ENCODE measurements at regions not wholly inside any gene's neighbourhood (a gene's known extent, or its start where the extent isn't known, plus 50 kb on each side); places are given as distances from the start of the nearest gene placed in this dataset.

DNA sequence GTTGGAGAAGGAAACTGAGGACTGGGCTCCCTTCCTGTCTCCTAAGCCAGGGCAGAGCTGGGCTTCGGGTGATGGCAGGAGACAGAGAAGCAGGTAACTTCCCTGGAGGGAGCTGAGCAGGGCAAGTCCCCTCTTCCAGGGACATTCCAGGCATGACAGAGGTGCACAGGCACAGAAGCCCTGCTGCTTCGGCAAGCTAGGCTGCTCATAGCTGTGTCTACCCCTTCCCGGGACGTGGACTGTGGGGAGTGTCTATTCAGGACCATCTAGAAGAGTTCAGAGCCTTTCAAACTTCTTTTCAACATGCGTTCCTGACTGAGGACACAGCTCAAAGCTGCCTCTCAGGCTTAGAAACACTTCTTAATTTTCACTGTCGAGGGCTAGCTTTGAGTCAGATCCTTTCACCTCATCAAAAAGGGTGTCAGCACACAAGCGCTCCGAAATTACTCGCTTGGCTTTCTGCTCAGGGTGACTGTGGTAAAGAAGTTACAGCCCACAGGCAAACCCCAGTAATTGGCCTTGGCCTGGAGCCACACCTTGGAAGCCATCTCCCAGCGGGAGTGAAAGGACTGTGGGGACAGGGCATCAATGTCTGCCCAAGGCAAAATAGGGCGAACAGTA lies 63.7 kb upstream of the STEAP1B start:
- no peak for DNase-seq (ENCODE audit: low read depth in 2 of 2)

DNA sequence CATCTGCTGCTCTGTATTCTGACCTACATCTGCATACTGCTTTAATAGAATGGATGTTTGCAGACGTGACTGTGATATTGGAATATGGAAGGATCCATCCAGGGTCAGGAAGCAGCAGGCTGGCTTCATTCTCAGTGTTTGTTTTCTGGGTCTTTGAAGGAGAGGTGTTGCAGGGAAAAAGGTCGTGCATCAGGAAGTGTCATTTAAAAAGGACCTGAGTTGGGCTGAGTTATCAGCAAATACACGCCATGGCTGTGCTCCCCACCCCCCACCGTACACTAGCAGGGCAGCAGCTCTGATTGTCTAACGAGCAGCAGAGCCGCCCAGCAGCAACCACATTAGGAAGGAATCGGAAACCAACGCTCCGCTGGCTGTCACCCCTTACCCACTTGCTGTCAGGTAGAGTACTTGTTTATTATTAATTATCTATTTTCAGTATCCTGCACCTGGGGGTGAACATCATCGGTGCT lies 63.1 kb upstream of the STEAP1B start:
- DNase-seq (ENCODE audit: low read depth in 2 of 2): no peak

DNA sequence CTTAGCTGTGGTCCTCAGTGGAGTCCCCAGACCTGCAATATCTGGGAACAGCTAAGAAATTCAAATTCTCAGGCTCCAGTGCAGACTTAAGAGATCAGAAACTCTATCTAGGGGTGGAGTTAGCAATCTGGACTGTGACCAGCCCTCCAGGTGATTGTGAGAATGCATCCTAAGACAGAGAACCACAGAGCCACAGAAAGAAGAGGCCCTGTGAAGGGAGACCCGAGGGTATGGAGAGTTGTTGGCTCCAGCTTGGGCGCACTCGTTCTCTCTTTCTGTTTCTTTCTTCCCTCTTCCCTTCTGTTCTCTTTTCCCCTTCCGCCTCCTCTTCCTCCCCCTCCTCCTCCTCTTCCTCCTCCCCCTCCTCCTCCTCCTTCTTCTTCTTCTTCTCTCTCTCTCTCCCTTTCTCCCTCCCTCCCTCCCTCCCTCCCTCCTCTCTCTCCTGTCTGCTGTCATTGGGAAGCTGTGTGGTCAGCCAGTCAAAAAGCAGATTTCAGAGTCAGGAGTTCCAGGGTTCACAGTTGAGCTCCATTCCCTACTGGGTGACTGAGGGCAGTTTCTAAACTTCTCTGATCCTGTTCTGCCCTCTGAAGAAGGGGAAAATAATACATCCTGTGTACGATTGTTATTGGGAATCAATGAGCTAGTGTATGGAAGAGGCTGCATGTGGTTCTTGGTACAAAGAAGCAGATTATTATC lies 62.1 kb upstream of the STEAP1B start:
- no peak for DNase-seq (ENCODE audit: low read depth in 2 of 2)

DNA sequence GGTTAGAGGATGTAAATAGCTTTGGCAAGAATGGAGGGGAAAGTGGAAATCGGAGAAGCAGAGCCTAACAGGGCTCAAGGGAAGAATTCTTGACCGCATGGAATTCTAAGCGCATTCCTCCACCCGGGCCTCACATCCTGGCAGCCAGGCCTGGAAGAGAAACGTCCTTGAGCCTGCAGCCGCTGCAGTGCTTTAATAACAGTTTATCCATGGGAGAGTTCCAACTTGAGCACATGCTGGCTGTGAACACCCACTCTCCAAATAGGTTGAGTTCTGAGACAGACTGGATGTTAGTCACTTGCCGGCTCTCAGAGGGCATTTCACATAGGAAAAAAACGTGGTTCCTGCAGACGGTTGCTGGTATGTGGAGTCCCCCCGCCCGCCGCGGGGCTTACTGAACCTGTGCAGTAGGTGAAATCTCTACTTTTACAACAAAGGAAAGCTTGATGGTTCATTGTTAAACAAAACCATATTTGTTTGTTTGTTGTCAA lies 61.4 kb upstream of the STEAP1B start:
- DNase-seq (ENCODE audit: low read depth in 2 of 2): no peak

DNA sequence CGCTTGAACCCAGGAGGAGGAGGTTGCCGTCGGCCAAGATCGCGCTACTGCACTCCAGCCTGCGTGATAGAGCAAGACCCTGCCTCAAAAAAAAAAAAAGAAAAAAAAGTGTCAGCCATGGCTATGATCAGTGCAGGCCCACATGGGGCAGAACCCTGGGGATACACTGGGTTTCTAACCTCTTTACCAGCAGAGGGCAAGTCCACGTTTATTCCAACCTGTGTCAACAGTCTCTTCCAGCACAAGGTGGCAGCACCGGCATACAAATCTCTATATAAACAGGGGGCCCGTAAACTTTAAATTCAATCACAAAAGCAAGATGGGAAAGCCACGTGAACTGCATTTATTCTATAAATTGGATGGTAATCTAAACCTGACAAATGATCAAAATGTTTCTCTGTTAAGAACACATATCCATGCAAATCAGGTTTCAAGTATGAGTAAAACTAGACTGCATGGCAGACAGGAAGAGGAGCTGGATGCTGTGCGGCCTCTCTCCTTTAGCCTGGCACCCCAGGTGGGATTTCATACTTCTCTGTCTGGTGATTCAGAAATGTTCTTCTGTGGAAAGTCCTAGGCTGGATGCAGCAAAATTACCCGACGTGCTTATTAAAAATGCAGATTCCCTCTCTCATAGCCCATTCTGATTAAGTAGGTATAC lies 60.0 kb upstream of the STEAP1B start:
- DNase-seq (ENCODE audit: low read depth in 2 of 2): peak; percentile 6 to 11

DNA sequence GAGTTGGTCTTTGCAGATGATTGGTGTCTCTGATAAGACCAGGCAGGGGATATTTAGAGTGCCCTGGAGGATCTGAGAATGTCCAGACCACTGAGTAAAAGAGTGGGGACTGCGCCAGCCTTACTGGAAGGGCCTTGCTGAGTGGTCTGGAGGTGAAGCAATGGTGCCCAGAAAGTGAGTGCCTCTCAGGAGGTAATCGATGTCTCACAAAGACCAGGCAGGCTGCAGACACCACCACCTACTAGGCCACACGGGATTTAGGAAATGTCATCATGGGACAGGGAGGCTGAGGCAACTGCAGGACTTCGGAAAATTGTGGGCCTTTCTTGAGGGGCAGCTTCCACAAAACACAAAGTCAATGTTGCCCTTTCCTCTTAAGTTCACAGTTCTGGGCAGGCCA lies 57.2 kb upstream of the STEAP1B start:
- DNase-seq (ENCODE audit: low read depth in 2 of 2): no peak

DNA sequence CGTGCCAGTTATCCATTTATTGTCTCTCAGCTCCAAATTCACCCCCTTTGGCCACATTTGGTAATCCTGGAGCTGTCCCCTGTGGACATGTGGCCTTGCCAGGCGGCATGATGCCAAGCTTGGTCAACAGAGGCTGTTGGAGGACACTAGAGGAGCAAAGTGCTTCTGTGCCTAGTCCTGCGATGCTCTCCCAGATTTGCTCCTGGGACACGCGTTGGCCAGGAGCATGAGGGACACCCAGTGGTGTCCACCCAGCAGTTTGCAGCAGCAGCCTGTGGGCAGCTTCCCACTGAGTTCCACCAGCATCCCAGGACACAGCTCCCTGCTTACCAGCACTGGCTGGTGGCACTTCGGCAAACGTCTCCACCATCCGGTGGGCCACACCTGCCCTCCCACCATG lies 55.5 kb upstream of the STEAP1B start:
- DNase-seq (ENCODE audit: low read depth in 2 of 2): no peak

DNA sequence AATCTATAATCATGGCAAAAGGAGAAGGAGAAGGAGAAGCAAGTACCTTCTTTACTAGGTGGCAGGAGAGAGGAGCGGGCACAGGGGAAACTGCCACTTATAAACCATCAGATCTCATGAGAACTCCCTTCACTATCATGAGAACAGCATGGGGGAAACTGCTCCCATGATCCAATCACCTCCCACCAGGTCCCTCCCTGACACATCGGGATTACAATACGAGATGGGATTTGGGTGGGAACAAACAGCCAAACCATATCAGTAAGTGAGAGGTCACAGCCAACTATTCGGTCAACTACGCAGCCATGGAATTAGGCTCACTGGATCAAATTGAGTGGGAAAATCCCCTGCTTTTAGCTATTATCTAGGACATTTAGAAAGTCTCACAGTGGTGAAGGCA lies 54.2 kb upstream of the STEAP1B start:
- DNase-seq (ENCODE audit: low read depth in 2 of 2): no peak

DNA sequence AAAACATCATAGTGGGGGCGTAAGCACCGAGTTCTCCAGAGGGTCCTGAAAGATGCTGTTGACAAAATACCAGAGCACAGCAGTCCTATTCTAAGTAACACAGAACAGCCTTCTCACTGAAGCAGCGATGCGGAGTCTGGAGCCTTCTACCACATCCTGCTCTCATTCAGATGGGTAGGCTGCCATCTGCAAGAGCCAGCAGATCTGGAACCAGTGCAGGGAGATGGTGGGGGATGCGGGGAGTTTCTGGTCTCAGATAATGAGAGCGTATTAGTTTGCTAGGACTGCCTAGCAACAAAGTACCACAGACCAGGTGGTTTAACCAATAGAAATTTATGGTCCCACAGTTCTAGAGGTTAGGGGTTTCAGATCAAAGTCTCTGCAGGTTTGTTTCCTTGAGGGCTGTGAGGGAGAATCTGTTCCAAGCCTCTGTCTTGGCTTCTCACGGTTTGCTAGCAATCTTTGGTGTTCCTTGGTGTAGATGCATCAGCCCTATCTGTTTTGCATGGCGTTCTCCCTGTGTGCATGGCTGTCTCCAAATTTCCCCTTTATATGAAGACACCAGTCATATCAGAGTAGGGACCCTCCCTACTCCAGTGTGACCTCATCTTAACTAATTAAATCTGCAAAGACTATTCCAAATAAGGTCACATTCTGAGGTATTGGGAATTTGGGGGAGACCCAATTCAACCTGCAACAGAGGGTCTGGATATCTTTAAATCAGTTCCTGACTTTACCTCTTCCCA lies 52.0 kb upstream of the STEAP1B start:
- no peak for DNase-seq (ENCODE audit: low read depth in 2 of 2)

DNA sequence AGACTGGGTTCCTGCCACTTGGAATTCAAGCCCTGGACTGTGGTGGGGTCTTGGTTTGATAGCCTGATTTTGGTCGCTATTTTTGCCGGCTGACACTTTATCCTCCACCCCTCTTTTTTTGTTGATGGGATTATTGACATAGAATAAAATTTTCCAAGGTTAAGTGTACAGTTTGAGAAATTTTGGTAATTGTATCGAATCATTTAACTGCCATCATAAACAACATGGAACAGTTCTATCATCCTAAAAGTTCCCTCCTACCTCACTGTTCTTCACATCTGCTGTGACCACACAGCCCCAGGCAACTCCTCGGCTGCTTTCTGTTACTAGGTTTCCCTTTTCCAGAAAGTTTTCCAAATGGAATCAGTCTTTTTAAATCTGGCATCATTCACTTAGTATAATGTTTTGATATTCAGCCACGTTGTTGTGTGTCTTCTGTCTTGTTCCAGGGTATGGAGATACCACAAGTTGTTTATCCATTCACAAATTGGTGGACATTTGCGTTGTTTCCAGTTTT lies 50.6 kb upstream of the STEAP1B start:
- no peak for DNase-seq (ENCODE audit: low read depth in 2 of 2)

DNA sequence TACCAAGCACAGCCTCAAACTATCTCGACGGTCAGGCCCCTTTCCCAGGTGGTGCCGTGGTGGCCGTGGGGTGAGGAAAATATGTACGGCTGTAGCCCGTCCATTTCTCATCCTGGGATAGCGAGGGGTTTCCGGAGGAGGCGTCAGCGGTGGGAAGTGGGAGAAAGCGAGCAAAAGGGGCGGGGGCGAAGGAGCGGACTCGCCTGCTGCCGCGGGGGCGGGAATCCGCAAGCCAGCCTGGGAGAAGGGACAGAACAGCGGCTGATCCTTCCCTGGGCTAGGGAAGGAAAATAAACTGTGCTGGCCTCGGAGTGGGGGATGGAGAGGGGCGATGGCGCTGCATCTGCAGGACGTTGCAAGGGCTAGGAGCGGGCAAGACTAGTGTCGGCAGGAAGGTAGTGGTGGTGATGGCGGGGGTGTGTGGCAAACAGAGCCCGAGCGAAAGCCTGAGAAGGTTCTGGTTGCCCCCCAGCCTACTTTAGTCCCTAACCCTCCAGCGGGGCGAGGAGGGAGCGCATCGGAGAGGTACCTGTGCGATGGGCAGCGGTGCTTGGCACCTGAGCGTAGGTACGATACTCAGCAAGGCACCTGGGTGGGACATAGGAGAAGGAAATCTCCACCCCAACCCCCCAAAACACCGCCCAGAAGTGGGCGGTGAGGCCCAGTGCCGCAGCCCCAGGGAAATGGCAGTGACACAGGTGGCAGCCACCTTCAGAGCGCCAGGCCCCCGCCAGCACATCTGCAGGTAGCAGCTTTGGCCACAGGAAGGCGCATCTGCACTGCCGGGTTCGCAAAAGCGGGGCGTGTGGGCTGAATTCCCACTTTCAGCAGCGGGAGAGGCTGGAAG lies 49.9 kb upstream of the STEAP1B start:
- DNase-seq (ENCODE audit: low read depth in 2 of 2): no peak
